Skeletal muscle satellite cell (primary cell): ENCODE measurements at regions not wholly inside any gene's neighbourhood (a gene's known extent, or its start where the extent isn't known, plus 50 kb on each side); places are given as distances from the start of the nearest gene placed in this dataset.
"Not testable (repeated sequence)": the region's sequence is repeated elsewhere in the genome, so short reads cannot be mapped to it uniquely, and the experiment has no call there.

ENCODE experiments used
- H3K27me3 ChIP-seq: 2 replicates; pipeline ENCODE4 v1.7.0; 2013; ENCODE audit warnings: low read length; ENCODE audit not compliant: control insufficient read depth, insufficient read depth
- H3K36me3 ChIP-seq: 2 replicates; pipeline ENCODE4 v1.7.0; 2013; ENCODE audit warnings: mild to moderate bottlenecking, control low read depth, low read length; ENCODE audit not compliant: insufficient read depth
- H3K4me1 ChIP-seq: 2 replicates; pipeline ENCODE4 v1.7.0; 2013; ENCODE audit warnings: low read length; ENCODE audit not compliant: control insufficient read depth, insufficient read depth
- H3K4me2 ChIP-seq: 2 replicates; pipeline ENCODE4 v1.7.0; 2013; ENCODE audit warnings: mild to moderate bottlenecking, low read length
- H3K4me3 ChIP-seq: 2 replicates; pipeline ENCODE4 v1.7.0; 2013; ENCODE audit warnings: low read length
- H3K9ac ChIP-seq: 2 replicates; pipeline ENCODE4 v1.7.0; 2013; ENCODE audit warnings: mild to moderate bottlenecking, low read depth, low read length, moderate library complexity
- H3K9me3 ChIP-seq: replicated peaks from 2 replicates; pipeline ENCODE4 v1.7.0; 2013; ENCODE audit warnings: mild to moderate bottlenecking, control low read depth, low read length

- H3K4me2 ChIP-seq, H3K9ac ChIP-seq, H3K27me3 ChIP-seq, H3K36me3 ChIP-seq, H3K4me3 ChIP-seq, H3K9me3 ChIP-seq, H3K4me1 ChIP-seq: not testable (repeated sequence)
These were observed 144.6 kb upstream of the DUSP22 start for GRCh38 chr6:147651-148050.

- H3K27me3 ChIP-seq, H3K9ac ChIP-seq, H3K4me2 ChIP-seq, H3K36me3 ChIP-seq, H3K9me3 ChIP-seq, H3K4me3 ChIP-seq, H3K4me1 ChIP-seq: not testable (repeated sequence)
These were observed 144.0 kb upstream of the DUSP22 start for GRCh38 chr6:148051-148984.

GRCh38 chr6:150147-150546 is 142.1 kb upstream of the DUSP22 start:
- not testable (repeated sequence) for H3K4me3 ChIP-seq, H3K4me2 ChIP-seq, H3K9me3 ChIP-seq, H3K9ac ChIP-seq, H3K27me3 ChIP-seq, H3K36me3 ChIP-seq, H3K4me1 ChIP-seq

- not testable (repeated sequence) for H3K4me3 ChIP-seq, H3K36me3 ChIP-seq, H3K9ac ChIP-seq, H3K27me3 ChIP-seq, H3K9me3 ChIP-seq, H3K4me2 ChIP-seq, H3K4me1 ChIP-seq
These were observed 139.9 kb upstream of the DUSP22 start for GRCh38 chr6:152436-152835.

- not testable (repeated sequence) for H3K4me3 ChIP-seq, H3K9ac ChIP-seq, H3K4me1 ChIP-seq, H3K4me2 ChIP-seq, H3K36me3 ChIP-seq, H3K27me3 ChIP-seq, H3K9me3 ChIP-seq
These were observed 139.3 kb upstream of the DUSP22 start for GRCh38 chr6:153026-153425.

- not testable (repeated sequence) for H3K4me3 ChIP-seq, H3K4me1 ChIP-seq, H3K9me3 ChIP-seq, H3K4me2 ChIP-seq, H3K27me3 ChIP-seq, H3K36me3 ChIP-seq, H3K9ac ChIP-seq
These were observed 138.4 kb upstream of the DUSP22 start for GRCh38 chr6:153867-154266.

- not testable (repeated sequence) for H3K4me1 ChIP-seq, H3K27me3 ChIP-seq, H3K36me3 ChIP-seq, H3K4me3 ChIP-seq, H3K9me3 ChIP-seq, H3K9ac ChIP-seq, H3K4me2 ChIP-seq
These were observed 137.8 kb upstream of the DUSP22 start for GRCh38 chr6:154321-155092.

- H3K36me3 ChIP-seq, result no peaks in the 10 kb centered on the region
- H3K9me3 ChIP-seq, result no peaks in the 10 kb centered on the region
These were observed 136.3 kb upstream of the DUSP22 start for GRCh38 chr6:156010-156409.

GRCh38 chr6:156441-157140 is 135.7 kb upstream of the DUSP22 start:
- H3K4me1 ChIP-seq, H3K4me2 ChIP-seq, H3K9ac ChIP-seq, H3K36me3 ChIP-seq, H3K4me3 ChIP-seq, H3K27me3 ChIP-seq, H3K9me3 ChIP-seq: not testable (repeated sequence)

More at GRCh38 chr6:156010-156409, 136.3 kb upstream of the DUSP22 start:
- Histone ChIP-seq H3K4me2 (no peak overlapping the region), H3K4me3 (no peak overlapping the region), H3K27me3 (no peaks in the 10 kb centered on the region), H3K9ac (no peak overlapping the region), H3K4me1 (no peaks in the 10 kb centered on the region)

GRCh38 chr6:157176-157575 is 135.1 kb upstream of the DUSP22 start:
- H3K4me2 ChIP-seq, H3K4me3 ChIP-seq, H3K9ac ChIP-seq, H3K4me1 ChIP-seq, H3K36me3 ChIP-seq, H3K9me3 ChIP-seq, H3K27me3 ChIP-seq: not testable (repeated sequence)

GRCh38 chr6:161657-162056 is 130.6 kb upstream of the DUSP22 start:
- not testable (repeated sequence) for H3K4me1 ChIP-seq

More at GRCh38 chr6:161657-162056, 130.6 kb upstream of the DUSP22 start:
- not testable (repeated sequence) for H3K4me3 ChIP-seq, H3K9me3 ChIP-seq, H3K36me3 ChIP-seq, H3K4me2 ChIP-seq, H3K27me3 ChIP-seq, H3K9ac ChIP-seq
